ENCODE measurements at regions not wholly inside any gene's neighbourhood (a gene's known extent, or its start where the extent isn't known, plus 50 kb on each side); places are given as distances from the start of the nearest gene placed in this dataset.

GRCh38 chr11:27253224-27253623, 109.8 kb downstream of the CCDC34 start:
- ATAC-seq (no peak), DNase-seq (no peak)
- H3K9me3 ChIP-seq = no peaks in the 10 kb centered on the region
- no peak for TF ChIP-seq CTCF (IDR thresholded peaks at IDR 0.05)
- H3K4me1 ChIP-seq = no peaks in the 10 kb centered on the region
- intact Hi-C loops (cut with DNase I) = no loop called here
- WGBS, 3 donors = 95 to 100% (median 96%) methylated on average over 1 of the region's 1 CpG
- H3K27ac ChIP-seq = no peak overlapping the region
- H3K4me3 ChIP-seq = no peak overlapping the region
- no peaks in the 10 kb centered on the region for H3K36me3 ChIP-seq (ENCODE audit: insufficient read depth in 1 of 2, low read depth in 1 of 2)
- no peaks in the 10 kb centered on the region for H3K27me3 ChIP-seq (ENCODE audit: insufficient read depth in 3 of 3, low read length in 2 of 3)

- DNase-seq (no peak), ATAC-seq (no peak)
- WGBS, 3 donors = 83 to 84% (median 84%) methylated on average over 5 of the region's 5 CpGs
- intact Hi-C loops (cut with DNase I) = no loop called here
- Histone ChIP-seq H3K4me1 (no peaks in the 10 kb centered on the region), H3K36me3 (ENCODE audit: insufficient read depth in 1 of 2, low read depth in 1 of 2) (no peaks in the 10 kb centered on the region), H3K9me3 (no peaks in the 10 kb centered on the region), H3K27ac (no peak overlapping the region), H3K27me3 (ENCODE audit: insufficient read depth in 3 of 3, low read length in 2 of 3) (no peaks in the 10 kb centered on the region), H3K4me3 (no peak overlapping the region)
- no peak for TF ChIP-seq CTCF (IDR thresholded peaks at IDR 0.05)
Observed at GRCh38 chr11:27250867-27251665, 111.9 kb downstream of the CCDC34 start.

- ATAC-seq = no peak
- no peaks in the 10 kb centered on the region for H3K27me3 ChIP-seq (ENCODE audit: insufficient read depth in 3 of 3, low read length in 2 of 3)
- intact Hi-C loops (cut with DNase I) = no loop called here
- no peaks in the 10 kb centered on the region for H3K9me3 ChIP-seq
- H3K27ac ChIP-seq = no peak overlapping the region
- no peaks in the 10 kb centered on the region for H3K36me3 ChIP-seq (ENCODE audit: insufficient read depth in 1 of 2, low read depth in 1 of 2)
- no peak for DNase-seq
- H3K4me1 ChIP-seq = no peaks in the 10 kb centered on the region
- no peak for TF ChIP-seq CTCF (IDR thresholded peaks at IDR 0.05)
- WGBS, 3 donors = 65 to 71% (median 69%) methylated on average over 13 of the region's 13 CpGs
- H3K4me3 ChIP-seq = no peak overlapping the region
Observed at GRCh38 chr11:27248576-27249509, 114.2 kb downstream of the CCDC34 start.

GRCh38 chr11:27247660-27248059, 115.4 kb downstream of the CCDC34 start:
- no peak for TF ChIP-seq CTCF (IDR thresholded peaks at IDR 0.05)
- Histone ChIP-seq H3K4me3 (no peak overlapping the region), H3K36me3 (ENCODE audit: insufficient read depth in 1 of 2, low read depth in 1 of 2) (no peaks in the 10 kb centered on the region), H3K4me1 (peaks cover 3% of the 10 kb centered on the region), H3K27me3 (ENCODE audit: insufficient read depth in 3 of 3, low read length in 2 of 3) (no peaks in the 10 kb centered on the region), H3K27ac (no peak overlapping the region), H3K9me3 (no peaks in the 10 kb centered on the region)
- WGBS, 3 donors = 62 to 71% (median 70%) methylated on average over 5 of the region's 5 CpGs
- ATAC-seq = no peak
- intact Hi-C loops (cut with DNase I) = no loop called here
- DNase-seq = no peak
